Neutrophil (primary cell): ENCODE measurements at regions not wholly inside any gene's neighbourhood (a gene's known extent, or its start where the extent isn't known, plus 50 kb on each side); places are given as distances from the start of the nearest gene placed in this dataset.

ENCODE experiments used
- H3K27ac ChIP-seq: fragments of 200-600 bp; sonication (generic); 2 replicates; pipeline ENCODE4 v1.5.1; 2016; ENCODE audit warnings: mild to moderate bottlenecking, moderate library complexity
- H3K27me3 ChIP-seq: fragments of 200-600 bp; sonication (generic); 2 replicates; pipeline ENCODE4 v1.6.0; 2016; ENCODE audit warnings: mild to moderate bottlenecking
- H3K36me3 ChIP-seq: fragments of 200-600 bp; sonication (generic); 2 replicates; pipeline ENCODE4 v1.5.1; 2017
- H3K4me1 ChIP-seq, 2 experiments: fragments of 200-600 bp in 1 of 2; sonication (generic) in 1 of 2; 1 replicate in 1 of 2; 2 replicates in 1 of 2; pipeline versions ENCODE4 v1.5.1 to v1.6.1; 2013 to 2016; ENCODE audit warnings: low read depth in 1 of 2, low read length in 1 of 2, mild to moderate bottlenecking in 1 of 2, moderate library complexity in 1 of 2; ENCODE audit not compliant: control insufficient read depth in 1 of 2, insufficient read depth in 1 of 2
- H3K4me3 ChIP-seq, 2 experiments: fragments of 200-600 bp in 1 of 2; sonication (generic) in 1 of 2; 1 replicate in 1 of 2; 2 replicates in 1 of 2; pipeline ENCODE4 v1.5.1; 2013 to 2016; ENCODE audit warnings: low read depth in 1 of 2, low read length in 1 of 2, mild to moderate bottlenecking in 1 of 2, moderate library complexity in 1 of 2
- H3K9me3 ChIP-seq: fragments of 200-600 bp; sonication (generic); 2 replicates; pipeline ENCODE4 v1.5.1; 2016
- TF ChIP-seq, protein P1 (sequence below): fragments of 200-600 bp; sonication (generic); IDR thresholded peaks from 2 replicates; pipeline ENCODE4 v1.5.1; 2016; ENCODE audit warnings: antibody characterized with exemption

DNA sequence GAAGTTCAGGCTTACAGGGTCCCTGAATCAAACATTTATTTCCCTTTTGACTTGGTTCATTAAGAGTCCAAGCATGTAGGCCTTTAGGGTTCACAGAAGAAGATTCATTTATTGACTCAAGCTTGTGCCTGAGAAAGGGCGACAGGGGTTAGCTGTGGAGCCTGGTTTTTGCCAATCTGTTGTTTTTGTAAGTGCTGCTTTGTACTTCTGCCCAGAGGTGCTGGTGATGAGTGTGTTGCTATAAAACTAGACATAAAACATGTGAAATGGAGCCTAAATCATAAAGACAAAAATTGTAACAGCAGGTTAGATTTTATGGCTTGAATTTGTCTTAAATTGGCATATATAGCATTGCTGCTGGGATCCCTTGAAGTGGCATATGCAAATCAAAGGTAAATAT is 308.3 kb upstream of the UBE2E2 start:
- TF ChIP-seq, protein P1, sequence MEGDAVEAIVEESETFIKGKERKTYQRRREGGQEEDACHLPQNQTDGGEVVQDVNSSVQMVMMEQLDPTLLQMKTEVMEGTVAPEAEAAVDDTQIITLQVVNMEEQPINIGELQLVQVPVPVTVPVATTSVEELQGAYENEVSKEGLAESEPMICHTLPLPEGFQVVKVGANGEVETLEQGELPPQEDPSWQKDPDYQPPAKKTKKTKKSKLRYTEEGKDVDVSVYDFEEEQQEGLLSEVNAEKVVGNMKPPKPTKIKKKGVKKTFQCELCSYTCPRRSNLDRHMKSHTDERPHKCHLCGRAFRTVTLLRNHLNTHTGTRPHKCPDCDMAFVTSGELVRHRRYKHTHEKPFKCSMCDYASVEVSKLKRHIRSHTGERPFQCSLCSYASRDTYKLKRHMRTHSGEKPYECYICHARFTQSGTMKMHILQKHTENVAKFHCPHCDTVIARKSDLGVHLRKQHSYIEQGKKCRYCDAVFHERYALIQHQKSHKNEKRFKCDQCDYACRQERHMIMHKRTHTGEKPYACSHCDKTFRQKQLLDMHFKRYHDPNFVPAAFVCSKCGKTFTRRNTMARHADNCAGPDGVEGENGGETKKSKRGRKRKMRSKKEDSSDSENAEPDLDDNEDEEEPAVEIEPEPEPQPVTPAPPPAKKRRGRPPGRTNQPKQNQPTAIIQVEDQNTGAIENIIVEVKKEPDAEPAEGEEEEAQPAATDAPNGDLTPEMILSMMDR: no peak
- H3K9me3 ChIP-seq: no peaks in the 10 kb centered on the region
- no peak overlapping the region for H3K4me3 ChIP-seq
- no peaks in the 10 kb centered on the region for H3K4me1 ChIP-seq
- H3K27ac ChIP-seq: no peak overlapping the region
- H3K27me3 ChIP-seq: no peaks in the 10 kb centered on the region
- no peaks in the 10 kb centered on the region for H3K36me3 ChIP-seq

DNA sequence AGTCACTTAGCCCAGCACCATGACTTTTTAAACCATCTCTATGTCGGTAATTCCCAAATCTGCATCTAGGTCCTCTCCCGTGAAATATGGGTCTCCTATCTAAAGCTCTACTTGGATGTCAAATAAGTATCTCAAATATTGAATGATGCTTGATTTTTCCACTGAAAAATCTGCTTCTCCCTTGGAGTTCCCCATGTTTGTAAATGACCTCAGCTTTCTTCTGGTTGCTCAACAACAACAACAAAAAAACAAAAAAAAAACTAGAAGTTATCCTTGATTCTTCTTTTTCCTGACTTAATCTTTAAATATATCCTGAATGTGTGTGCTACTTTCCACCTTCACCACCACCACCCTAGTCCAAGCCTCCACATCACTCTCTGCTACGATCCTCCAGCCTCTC is 307.5 kb upstream of the UBE2E2 start:
- Histone ChIP-seq H3K4me1 (no peaks in the 10 kb centered on the region), H3K9me3 (no peaks in the 10 kb centered on the region), H3K27me3 (no peaks in the 10 kb centered on the region), H3K4me3 (no peak overlapping the region), H3K27ac (no peak overlapping the region), H3K36me3 (no peaks in the 10 kb centered on the region)
- TF ChIP-seq, protein P1: no peak

DNA sequence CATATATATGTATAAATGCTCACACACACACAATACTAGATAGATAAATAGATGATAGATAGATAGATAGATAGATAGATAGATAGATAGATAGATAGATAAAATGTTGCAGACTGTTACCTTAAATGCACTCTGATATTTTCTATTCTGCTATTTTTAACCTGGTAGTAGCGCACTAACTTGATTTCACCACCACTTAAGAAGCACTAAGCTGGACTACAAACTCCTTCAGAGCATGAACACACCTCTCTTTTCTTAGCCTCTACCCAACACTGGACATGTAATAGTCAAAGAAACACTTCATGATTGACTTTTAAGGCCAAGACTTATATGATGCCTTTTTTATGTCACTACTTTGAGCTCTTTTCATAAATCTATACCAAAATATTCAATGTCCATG is 304.6 kb upstream of the UBE2E2 start:
- Histone ChIP-seq H3K27ac (no peak overlapping the region), H3K9me3 (no peaks in the 10 kb centered on the region), H3K27me3 (no peaks in the 10 kb centered on the region), H3K36me3 (no peaks in the 10 kb centered on the region), H3K4me1 (no peaks in the 10 kb centered on the region), H3K4me3 (no peak overlapping the region)
- TF ChIP-seq, protein P1: no peak

GRCh38 chr3:22899441-22899840 is 303.7 kb upstream of the UBE2E2 start:
- no peaks in the 10 kb centered on the region for H3K4me1 ChIP-seq
- no peaks in the 10 kb centered on the region for H3K27me3 ChIP-seq
- TF ChIP-seq, protein P1: no peak
- no peaks in the 10 kb centered on the region for H3K9me3 ChIP-seq
- no peak overlapping the region for H3K4me3 ChIP-seq
- no peaks in the 10 kb centered on the region for H3K36me3 ChIP-seq
- no peak overlapping the region for H3K27ac ChIP-seq

GRCh38 chr3:22900296-22900695 is 302.8 kb upstream of the UBE2E2 start:
- Histone ChIP-seq H3K27ac (no peak overlapping the region), H3K4me1 (no peaks in the 10 kb centered on the region), H3K27me3 (no peaks in the 10 kb centered on the region), H3K9me3 (no peaks in the 10 kb centered on the region), H3K4me3 (no peak overlapping the region), H3K36me3 (no peaks in the 10 kb centered on the region)
- TF ChIP-seq, protein P1: no peak

DNA sequence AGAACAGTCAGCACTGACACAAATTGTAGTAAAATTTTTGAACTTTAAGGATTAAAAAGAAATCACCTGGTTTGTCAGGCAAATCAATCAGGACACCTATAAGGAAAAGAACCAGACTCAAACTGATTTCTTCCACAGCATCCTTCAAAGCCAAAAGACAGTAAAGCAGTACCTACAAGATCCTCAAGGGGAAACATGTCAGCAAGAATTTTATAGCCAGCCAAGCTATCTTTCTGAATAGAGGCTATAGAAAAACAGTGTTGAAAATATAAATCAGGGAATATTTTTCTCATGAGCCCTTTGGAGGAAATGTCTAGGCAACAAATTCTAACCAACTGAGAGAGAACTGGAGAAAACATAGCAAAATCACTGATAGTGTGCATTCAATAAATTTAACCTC is 301.4 kb upstream of the UBE2E2 start:
- no peaks in the 10 kb centered on the region for H3K36me3 ChIP-seq
- H3K4me3 ChIP-seq: no peak overlapping the region
- H3K27ac ChIP-seq: no peak overlapping the region
- no peaks in the 10 kb centered on the region for H3K4me1 ChIP-seq
- TF ChIP-seq, protein P1: no peak
- H3K27me3 ChIP-seq: no peaks in the 10 kb centered on the region
- no peaks in the 10 kb centered on the region for H3K9me3 ChIP-seq
